GM18508 (cell line): ENCODE measurements at regions not wholly inside any gene's neighbourhood (a gene's known extent, or its start where the extent isn't known, plus 50 kb on each side); places are given as distances from the start of the nearest gene placed in this dataset.

ENCODE experiments used
- ATAC-seq: cut with Tn5 transposase; IDR thresholded peaks from one replicate; pipeline ENCODE4 v1.9.1; 2021; ENCODE audit warnings: moderate number of reproducible peaks; ENCODE audit not compliant: insufficient read depth, unreplicated experiment

DNA sequence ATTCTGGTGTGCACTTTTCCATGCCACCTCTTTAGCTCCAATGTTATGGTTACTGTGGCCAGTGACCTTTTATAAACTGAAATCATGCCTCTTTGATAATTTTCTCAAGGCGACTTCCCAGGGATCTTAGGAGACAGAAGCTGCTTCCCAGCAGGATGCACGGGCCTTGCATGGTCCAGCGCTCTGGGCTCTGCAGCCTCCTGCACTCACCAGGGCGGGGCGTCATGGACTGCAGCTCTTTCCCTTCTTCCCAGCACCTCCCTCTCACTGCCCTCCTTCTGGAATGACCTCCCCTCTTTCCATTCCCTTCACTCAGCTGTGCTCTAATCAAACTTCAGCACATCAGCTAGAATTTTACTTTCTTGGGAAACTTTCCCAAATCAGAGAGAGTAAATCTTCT lies 318.3 kb downstream of the IRS2 start:
- no peak for ATAC-seq

DNA sequence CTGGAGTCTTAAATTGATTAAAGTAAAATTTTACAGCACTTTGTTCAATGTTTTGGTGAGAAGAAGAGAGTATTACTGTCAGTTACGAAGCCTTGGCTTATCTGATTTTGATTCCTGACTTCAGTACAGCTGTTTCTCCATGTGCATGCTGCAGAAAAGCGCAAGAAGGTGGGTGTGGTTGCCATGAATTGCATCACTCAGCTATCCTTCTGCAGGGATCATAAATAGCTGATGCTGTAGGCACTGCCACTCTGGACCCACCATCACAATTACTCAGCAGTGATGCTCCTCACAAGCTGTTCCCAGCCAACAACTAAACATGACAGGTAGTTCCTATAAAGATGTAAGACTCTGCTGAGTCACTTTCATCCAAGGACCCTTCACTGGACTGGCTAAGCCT lies 321.2 kb downstream of the IRS2 start:
- no peak for ATAC-seq

DNA sequence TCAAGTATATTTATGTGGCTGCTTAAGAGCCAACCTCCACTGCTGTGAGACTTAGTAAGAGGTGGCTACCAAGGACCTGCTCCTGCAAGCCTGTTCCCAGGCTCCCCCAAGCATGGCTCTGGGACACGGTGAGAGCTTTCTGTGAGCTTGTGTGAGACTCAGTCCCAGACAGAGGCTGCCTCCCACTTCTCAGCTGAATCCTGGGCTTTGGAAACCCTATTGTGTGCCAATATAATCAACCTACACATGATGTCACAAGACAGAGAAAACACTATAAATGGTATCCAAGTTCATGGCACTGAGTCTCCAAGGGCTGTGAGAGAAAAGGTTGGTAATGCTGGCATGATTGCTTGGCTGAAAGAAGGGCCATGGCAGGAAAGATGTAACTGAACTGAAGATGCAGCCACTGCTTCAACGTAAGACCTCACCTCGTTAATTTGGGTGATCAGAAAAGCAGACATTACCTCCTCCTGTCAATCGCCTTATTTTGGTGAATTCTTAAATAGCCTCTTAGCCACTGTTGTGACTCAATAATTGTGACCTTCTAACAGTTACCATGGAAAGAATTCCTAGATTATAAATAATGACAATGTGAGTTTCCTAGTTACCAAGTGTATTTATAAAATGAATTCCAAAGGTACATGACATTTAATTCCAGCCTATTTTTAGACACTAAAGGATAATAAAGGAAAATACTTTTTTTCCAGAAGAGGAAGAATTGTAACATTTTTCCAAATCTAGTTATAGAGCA lies 332.0 kb downstream of the IRS2 start:
- no peak for ATAC-seq

DNA sequence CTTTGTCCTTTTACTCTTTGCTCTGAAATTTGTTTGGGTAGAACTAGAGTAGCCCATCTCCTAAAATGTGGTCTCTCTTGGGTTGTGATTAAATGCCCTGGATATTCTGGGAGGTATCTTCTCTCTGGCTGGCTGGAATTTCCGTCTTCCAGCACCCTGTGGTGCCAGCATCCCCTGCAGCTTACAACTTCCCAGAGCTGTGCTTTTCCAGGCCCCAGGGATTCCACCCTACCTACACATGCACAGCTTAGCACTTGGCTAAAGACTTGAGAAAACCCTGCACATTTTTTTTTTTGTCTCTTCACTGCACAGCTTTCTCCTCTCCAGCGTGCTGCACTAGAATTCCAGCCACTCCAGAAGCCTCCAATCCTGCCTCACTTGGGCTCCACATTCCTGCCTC lies 334.7 kb downstream of the IRS2 start:
- ATAC-seq, result no peak

DNA sequence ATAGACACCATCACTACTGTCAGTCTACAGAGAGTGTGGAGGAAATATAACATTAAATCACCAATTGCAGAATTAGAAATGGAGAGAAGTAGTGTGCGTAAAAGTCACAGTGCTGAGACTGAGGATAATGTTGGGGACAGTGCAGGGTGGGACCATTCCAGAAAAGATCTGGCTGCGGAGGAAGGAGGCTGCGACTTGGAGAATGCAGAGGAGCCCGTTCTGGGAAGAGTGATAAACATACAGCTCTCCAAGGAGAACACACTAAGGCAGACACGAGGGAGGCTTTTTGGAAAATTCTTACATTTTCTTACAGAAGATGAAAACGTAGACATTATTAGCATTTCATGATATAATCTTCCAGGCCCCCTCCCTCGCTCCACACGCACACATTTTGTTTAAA lies 337.8 kb downstream of the IRS2 start:
- ATAC-seq, result no peak

DNA sequence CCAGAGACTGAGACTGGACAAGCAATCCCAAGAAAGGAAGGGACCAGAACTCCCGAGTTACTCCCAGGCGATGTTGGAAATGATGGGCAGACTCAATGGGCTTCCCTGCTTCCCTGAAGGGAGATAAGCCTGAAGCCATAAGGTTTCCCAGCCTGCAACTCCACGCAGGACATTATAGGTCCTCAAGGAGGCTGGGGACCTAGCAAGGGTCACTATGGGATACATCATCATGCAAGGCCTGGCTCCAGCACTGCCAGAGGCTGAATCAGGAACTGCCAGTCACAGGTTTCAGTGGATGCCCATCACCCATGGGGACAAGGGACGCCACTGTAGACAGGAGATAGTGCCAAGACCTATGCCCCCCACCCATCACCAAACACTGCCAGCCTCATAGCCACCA lies 338.7 kb downstream of the IRS2 start:
- ATAC-seq, result no peak

DNA sequence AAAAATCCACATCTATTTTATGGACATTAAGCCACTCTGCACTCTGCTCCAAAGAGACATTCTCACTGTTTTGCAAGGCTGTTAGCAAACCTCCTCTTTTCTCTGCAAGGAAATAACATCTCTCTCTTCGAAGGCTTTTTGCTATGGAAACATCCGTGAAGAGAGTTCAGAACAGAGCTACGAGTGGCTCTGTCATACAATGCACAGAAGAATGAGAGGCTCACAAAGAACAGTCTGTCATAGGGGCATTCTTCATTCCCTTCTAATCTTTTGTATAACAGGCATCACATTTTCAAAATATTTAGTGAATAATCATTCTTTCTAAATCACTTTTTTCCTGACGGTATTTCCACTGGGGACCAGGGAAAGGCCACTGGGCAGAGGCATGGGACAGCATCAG lies 346.1 kb downstream of the IRS2 start:
- ATAC-seq, result no peak

DNA sequence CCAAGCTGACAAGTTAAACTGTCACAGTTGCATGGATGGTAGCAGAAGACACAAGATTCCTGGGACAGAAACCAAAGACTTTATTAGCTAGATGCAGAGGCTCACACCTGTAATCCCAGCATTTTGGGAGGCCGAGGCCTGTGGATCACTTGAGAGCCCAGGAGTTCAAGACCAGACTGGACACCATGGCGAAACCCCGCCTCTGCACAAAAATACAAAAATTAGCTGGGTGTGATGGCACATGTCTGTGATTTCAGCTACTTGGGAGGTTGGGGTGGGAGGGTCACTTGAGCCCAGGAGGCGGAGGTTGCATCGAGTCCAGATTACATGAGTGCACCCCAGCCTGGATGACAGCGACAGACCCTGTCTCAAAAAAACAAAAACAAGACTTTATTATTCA lies 346.6 kb downstream of the IRS2 start:
- no peak for ATAC-seq

DNA sequence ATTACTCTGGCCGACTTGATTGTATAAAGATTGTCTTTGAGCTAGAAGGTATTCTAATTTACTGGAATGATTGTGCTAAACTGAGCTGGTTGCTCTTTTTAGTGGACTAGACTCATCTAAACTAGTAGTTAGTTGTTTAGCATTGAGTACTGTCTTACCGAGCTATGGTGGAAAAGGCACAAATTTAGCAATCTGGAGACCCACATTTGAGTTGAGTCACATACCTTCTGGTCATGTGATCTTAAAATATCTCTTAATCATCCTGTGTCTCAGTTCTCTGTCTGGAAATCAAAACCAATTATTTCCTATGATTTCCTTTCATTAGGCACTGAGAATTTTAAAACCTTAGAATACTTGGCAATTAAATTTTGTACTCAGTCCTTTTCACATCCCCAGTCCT lies 349.5 kb downstream of the IRS2 start:
- no peak for ATAC-seq

DNA sequence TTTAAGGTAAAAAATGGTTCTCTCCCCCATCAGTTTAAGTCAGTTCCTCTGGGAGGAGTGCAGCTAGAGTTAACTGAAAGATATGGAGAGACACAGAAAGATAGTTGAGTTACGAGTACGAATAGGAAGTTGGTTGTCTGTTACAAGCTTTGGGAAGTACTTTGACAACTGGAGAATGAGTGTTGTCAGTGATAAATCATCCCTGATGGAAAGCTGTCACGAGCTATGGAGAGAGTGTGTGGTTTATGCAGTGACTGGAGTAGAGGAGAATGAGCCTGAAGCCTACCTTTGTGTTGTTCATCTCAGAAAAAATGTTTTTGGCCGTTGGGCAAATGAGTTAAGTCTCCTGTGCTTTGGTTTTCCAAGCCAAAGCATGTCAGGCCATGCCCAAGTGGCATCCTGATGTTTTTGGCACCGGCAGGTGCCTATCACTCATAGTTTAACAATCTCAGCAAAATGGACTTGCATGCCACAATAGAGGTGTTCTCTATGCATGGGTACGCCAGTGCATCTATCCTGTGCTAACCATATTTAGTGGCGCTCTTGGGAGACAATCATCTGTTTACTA lies 350.2 kb downstream of the IRS2 start:
- no peak for ATAC-seq

DNA sequence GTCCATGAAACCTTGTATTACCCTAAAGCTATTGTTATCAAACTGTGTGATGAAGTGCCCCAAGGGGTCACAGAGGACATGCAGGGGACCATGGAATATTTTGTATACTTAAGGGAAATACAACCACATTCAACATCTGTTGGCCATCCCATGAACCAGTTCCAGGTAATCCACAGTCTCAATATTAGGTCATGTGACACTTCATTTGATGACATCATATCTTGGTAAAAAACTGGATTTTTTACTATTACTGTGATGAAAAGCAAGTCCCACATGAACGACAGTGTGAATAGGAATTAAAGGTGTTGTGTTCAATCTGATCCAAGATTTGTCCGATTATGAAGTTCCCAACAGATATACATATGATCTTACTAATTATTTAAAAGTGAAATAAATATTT lies 355.2 kb downstream of the IRS2 start:
- ATAC-seq, result no peak

DNA sequence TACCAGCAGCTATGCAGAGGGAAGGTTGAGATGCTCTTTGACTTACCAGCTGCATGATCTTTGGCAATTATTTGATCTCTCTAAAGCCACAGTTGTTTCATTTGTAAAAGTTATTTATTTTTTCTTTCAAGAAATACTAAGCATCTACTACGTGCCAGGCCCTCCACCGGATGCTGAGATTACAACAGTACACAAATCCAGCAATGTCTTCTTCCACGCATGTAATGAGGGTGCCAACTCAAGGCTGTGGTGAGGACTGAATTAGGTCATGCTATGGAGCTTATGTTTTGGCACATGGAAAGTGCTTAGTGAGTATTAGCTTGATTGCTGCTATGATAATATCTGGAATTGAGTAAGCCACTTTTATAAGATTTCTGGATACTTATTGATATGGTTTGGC lies 358.2 kb downstream of the IRS2 start:
- no peak for ATAC-seq

DNA sequence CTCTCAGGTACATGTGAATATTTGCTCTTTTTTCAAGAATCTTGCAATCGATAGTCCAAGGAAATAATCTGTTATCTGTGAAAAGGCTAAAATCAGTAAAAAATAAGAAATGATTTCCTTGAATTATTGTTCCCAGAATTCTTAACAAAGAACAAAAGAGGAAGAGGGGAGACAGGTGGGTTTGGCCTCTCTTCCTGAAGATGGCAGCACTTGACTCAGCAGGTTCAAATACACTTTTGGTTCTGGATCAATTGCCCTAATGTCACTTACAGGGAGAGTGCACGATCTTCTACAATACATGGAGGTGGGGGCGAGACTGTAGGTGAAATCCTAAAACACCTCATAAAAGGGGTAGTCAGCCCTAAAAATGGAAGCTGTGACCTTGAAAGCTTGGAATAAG lies 358.7 kb downstream of the IRS2 start:
- ATAC-seq, result no peak

DNA sequence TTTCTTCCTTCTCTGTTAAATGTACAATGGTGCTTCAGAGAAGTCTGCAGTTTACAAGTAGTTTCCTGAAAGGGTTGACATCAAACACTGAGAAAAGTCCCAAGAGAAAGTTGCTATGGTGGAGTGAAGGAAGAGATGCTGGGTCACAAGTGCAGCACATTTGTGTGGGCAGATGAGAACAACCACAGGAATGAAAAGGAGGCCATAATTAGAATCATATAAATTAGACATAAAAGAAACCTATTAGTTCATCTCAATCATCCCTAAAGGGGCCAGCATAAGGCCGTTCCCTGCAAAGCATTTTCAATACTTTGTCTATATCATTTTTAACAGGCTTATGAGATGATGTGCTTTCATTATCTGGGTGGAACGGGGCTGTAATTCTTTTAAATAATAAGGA lies 359.2 kb downstream of the IRS2 start:
- ATAC-seq, result no peak

DNA sequence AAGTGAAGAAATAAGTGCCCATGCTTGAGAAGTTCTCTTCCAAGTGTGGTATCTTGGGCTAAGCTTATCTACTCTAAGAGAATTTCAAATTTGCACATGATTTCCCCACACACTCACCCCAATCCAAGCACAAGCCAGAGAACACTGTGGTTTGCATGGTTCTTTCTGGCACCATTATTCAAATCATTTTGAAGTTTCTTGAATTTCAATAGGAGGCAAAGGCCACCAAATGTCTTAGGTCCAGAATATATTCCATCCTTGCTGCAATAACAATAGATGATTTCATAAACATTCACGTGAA lies 359.7 kb downstream of the IRS2 start:
- no peak for ATAC-seq

DNA sequence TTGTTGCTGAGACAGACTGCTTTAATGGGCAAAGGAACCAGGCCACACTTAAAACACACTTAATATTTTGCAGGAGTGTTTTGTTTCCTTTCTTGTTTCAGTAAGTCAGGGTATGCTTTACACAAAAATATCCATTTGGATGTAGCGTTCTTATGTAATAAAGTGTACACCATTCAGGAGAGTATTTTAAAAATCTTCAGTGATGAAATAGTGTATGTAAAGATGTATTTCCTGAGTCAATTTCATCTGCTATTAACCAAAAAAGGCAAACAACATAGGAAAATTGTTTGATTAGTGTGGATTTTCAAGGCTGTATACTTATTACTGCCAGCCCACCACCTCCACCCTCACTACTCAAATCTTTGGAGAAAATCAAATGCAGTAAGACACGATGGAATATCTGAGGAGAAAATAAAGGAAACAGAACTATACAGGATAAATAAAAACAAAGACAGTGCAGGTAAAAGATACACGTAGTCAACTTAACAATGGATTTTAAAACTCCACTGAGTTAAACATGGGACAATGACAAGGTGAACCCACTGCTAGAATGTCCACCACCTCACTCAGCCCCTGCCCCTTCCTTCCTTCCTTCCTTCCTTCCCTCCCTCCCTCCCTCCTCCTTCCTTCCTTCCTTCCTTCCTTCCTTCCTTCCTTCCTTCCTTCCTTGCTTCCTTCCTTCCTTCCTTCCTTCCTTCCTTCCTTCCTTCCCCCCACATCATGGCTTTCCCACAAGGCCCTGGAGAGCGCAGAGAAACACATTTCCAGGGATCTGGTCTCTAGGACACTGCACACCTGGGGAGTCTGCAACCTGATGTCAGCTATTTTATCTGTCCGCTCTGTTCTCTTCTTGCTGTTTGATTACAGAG lies 360.3 kb downstream of the IRS2 start:
- no peak for ATAC-seq

DNA sequence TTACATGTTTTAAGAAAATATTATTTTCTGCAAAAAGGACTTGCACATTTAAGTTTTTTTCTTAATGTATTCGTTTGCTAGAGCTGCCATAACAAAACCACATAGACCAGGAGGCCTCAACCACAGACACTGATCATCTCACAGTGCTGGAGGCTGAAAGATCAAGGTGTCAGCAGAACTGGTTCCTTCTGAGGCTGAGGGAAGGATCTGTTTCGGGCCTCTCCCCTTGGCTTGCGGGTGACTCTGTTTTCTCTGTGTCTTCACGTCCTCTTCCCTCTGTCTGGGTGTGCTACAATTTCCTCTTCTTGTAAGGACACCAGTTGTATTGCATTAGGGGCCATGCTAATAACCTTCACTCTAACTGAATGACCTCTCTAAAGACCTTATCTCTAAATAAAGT lies 364.2 kb downstream of the IRS2 start:
- ATAC-seq, result no peak

DNA sequence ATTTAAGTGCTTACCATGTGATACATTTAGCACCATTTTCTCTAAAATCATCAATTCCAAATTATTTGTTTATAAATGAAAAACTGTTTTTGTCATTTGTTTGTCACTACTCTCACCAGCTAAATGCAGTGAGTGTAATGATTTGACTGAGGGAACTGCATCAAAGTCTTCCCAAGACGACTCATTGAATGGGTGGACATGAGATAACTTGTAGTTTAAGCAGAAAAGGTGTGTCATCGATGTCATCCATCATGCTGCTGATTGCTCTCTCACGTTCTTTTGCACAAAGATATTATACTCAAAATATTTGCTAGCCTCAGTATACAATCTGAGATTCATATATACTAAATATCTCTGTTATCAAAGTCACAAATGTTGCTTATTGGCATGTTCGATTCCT lies 366.5 kb downstream of the IRS2 start:
- ATAC-seq, result no peak

DNA sequence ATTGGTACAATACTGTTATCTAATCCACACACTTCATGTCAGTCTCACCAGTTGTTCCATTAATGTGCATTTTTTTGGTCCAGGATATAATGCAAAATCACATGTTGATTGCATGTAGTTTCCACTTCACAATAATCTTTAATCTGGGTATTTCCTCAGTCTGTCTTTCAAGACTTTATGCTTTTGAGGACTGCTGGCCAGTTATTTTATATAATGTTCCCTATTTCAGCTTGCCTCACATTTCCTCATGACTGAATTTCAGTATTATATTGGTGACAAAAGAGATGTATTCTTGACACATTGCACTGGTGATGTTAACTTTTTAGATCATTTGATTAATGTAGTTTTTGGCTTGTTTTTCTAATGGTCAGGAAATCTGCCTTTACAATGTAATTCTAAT lies 368.3 kb downstream of the IRS2 start:
- no peak for ATAC-seq

DNA sequence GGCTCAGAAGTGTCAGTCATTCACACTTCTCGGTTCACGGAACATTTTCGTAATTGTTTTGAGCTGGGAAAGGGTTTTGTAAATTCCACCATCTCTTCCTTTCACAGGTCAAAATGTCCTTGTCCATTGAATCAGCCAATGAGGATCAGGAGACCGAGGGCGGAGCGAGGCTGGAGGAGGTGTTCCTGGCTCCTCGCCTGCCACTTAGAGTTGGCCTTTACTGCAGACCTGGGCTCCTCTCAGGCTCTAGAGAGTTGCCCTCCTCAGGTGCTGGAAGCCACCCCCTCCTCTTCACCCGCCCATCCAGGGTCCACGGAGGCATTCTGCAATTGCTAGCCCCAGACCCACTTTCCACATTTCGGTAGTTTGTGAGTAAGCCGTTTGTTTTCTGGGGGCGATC lies 370.4 kb downstream of the IRS2 start:
- no peak for ATAC-seq

DNA sequence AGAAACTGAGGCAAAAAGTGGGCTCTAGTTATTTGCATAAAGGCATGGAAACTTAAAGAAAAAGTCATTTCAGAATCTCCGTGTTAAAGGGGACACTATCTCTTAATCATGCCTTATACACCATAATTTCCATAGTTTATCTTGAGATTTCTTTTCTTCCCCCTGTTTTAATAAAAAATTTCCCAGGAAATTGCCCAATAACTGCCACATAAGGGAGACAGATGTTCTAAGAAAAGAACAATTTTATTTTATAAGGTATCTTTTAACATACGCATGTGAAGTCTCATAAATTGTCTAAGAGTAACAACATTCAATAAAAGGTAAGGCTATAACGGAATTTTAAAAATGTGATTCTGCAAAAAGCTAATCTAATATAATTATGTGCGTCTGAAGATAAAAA lies 371.3 kb downstream of the IRS2 start:
- ATAC-seq, result no peak
